ENCODE measurements at regions not wholly inside any gene's neighbourhood (a gene's known extent, or its start where the extent isn't known, plus 50 kb on each side); places are given as distances from the start of the nearest gene placed in this dataset.

- H3K27ac ChIP-seq, result no peak overlapping the region
- no peak for DNase-seq (ENCODE audit: low read depth, low spot score)
Observed at GRCh38 chr16:51394421-51394820, 243.4 kb upstream of the SALL1 start.

- no peak overlapping the region for H3K27ac ChIP-seq
- no peak for DNase-seq (ENCODE audit: low read depth, low spot score)
Observed at GRCh38 chr16:51393381-51394005, 242.4 kb upstream of the SALL1 start.

- no peak overlapping the region for H3K27ac ChIP-seq
- DNase-seq (ENCODE audit: low read depth, low spot score), result no peak
Observed at GRCh38 chr16:51392521-51393187, 241.6 kb upstream of the SALL1 start.

- no peak overlapping the region for H3K27ac ChIP-seq
- DNase-seq (ENCODE audit: low read depth, low spot score), result no peak
Observed at GRCh38 chr16:51391798-51392511, 240.9 kb upstream of the SALL1 start.

GRCh38 chr16:51390877-51391276 lies 239.8 kb upstream of the SALL1 start:
- H3K27ac ChIP-seq, result no peak overlapping the region
- no peak for DNase-seq (ENCODE audit: low read depth, low spot score)

GRCh38 chr16:51389881-51390280 lies 238.8 kb upstream of the SALL1 start:
- no peak overlapping the region for H3K27ac ChIP-seq
- no peak for DNase-seq (ENCODE audit: low read depth, low spot score)

GRCh38 chr16:51388516-51388951 lies 237.5 kb upstream of the SALL1 start:
- no peak overlapping the region for H3K27ac ChIP-seq
- DNase-seq (ENCODE audit: low read depth, low spot score), result no peak

- DNase-seq (ENCODE audit: low read depth, low spot score), result no peak
- H3K27ac ChIP-seq, result no peak overlapping the region
Observed at GRCh38 chr16:51383909-51384308, 232.8 kb upstream of the SALL1 start.

- no peak for DNase-seq (ENCODE audit: low read depth, low spot score)
- H3K27ac ChIP-seq, result no peak overlapping the region
Observed at GRCh38 chr16:51382940-51383339, 231.9 kb upstream of the SALL1 start.

GRCh38 chr16:51382211-51382610 lies 231.1 kb upstream of the SALL1 start:
- no peak overlapping the region for H3K27ac ChIP-seq
- no peak for DNase-seq (ENCODE audit: low read depth, low spot score)

GRCh38 chr16:51376080-51376479 lies 225.0 kb upstream of the SALL1 start:
- no peak overlapping the region for H3K27ac ChIP-seq
- DNase-seq (ENCODE audit: low read depth, low spot score), result no peak

GRCh38 chr16:51374790-51375189 lies 223.7 kb upstream of the SALL1 start:
- no peak for DNase-seq (ENCODE audit: low read depth, low spot score)
- H3K27ac ChIP-seq, result no peak overlapping the region

- H3K27ac ChIP-seq, result no peak overlapping the region
- no peak for DNase-seq (ENCODE audit: low read depth, low spot score)
Observed at GRCh38 chr16:51374346-51374745, 223.3 kb upstream of the SALL1 start.

- no peak for DNase-seq (ENCODE audit: low read depth, low spot score)
- no peak overlapping the region for H3K27ac ChIP-seq
Observed at GRCh38 chr16:51365715-51366114, 214.6 kb upstream of the SALL1 start.

GRCh38 chr16:51359141-51359955 lies 208.3 kb upstream of the SALL1 start:
- H3K27ac ChIP-seq, result no peak overlapping the region
- DNase-seq (ENCODE audit: low read depth, low spot score), result no peak

- no peak for DNase-seq (ENCODE audit: low read depth, low spot score)
- H3K27ac ChIP-seq, result no peak overlapping the region
Observed at GRCh38 chr16:51357839-51358238, 206.8 kb upstream of the SALL1 start.

GRCh38 chr16:51355875-51356274 lies 204.8 kb upstream of the SALL1 start:
- no peak for DNase-seq (ENCODE audit: low read depth, low spot score)
- H3K27ac ChIP-seq, result no peak overlapping the region

- H3K27ac ChIP-seq, result no peak overlapping the region
- DNase-seq (ENCODE audit: low read depth, low spot score), result no peak
Observed at GRCh38 chr16:51355195-51355594, 204.1 kb upstream of the SALL1 start.

- no peak overlapping the region for H3K27ac ChIP-seq
- no peak for DNase-seq (ENCODE audit: low read depth, low spot score)
Observed at GRCh38 chr16:51353055-51353454, 202.0 kb upstream of the SALL1 start.

GRCh38 chr16:51349626-51350025 lies 198.6 kb upstream of the SALL1 start:
- DNase-seq (ENCODE audit: low read depth, low spot score), result no peak
- H3K27ac ChIP-seq, result no peak overlapping the region

GRCh38 chr16:51343411-51343810 lies 192.3 kb upstream of the SALL1 start:
- no peak for DNase-seq (ENCODE audit: low read depth, low spot score)
- H3K27ac ChIP-seq, result no peak overlapping the region

Measured in epithelial cell of prostate (primary cell).